GM12878 (cell line): ENCODE measurements at regions not wholly inside any gene's neighbourhood (a gene's known extent, or its start where the extent isn't known, plus 50 kb on each side); places are given as distances from the start of the nearest gene placed in this dataset.

ENCODE experiments used
- ATAC-seq: fragments of 200-7000 bp; cut with Tn5 transposase; 3 replicates; pipeline ENCODE4 v1.9.1; 2020; ENCODE audit warnings: mild to moderate bottlenecking, moderate library complexity
- BruUV-seq: library from RNA; stranded (reverse); fragments of 400-500 nt; replicated peaks from 2 replicates; lab custom pipeline; 2021; lab: Mats Ljungman, UMichigan
- CTCF ChIA-PET: fragments of 300-600 bp; sonication (Branson Sonifier 250); formaldehyde crosslinking; extraction: SDS; loops from one replicate; lab custom pipeline; 2021; ENCODE audit warnings: inconsistent platforms; lab: Yijun Ruan, JAX
- POLR2A ChIA-PET: fragments of 350-600 bp; formaldehyde crosslinking; extraction: SDS; loops from one replicate; lab custom pipeline; 2021; ENCODE audit warnings: inconsistent platforms; lab: Charles Lee
- RAD21 ChIA-PET: fragments of 300-600 bp; sonication (Branson Sonifier 250); formaldehyde crosslinking; loops from one replicate; lab custom pipeline; 2023; ENCODE audit warnings: antibody characterized with exemption; ENCODE audit not compliant: unreplicated experiment; lab: Charles Lee
- SMC1A ChIA-PET: fragments of 300-600 bp; sonication (Branson Sonifier 250); formaldehyde crosslinking; loops from one replicate; lab custom pipeline; 2023; ENCODE audit not compliant: unreplicated experiment, uncharacterized antibody; lab: Charles Lee
- DNase-seq: peaks from one replicate; pipeline ENCODE4 v3.0.0-alpha.2; 2011; ENCODE audit warnings: low read depth, low spot score
- FAIRE-seq: peaks from 3 replicates; lab custom pipeline; 2011; peaks lifted over from hg19 to GRCh38; lab: Jason Lieb, UNC
- H2AFZ ChIP-seq: 2 replicates; pipeline ENCODE4 v1.6.0; 2011; ENCODE audit warnings: low read depth, low read length, control low read depth; ENCODE audit not compliant: control insufficient read depth
- H3K27ac ChIP-seq: 2 replicates; pipeline ENCODE4 v1.5.1; 2011; ENCODE audit warnings: control low read depth; ENCODE audit not compliant: control insufficient read depth, insufficient read depth
- H3K27me3 ChIP-seq, 2 experiments: replicated peaks in 1 of 2; 2 replicates each; pipeline versions ENCODE4 v1.6.0 to v1.6.1; 2011; ENCODE audit warnings: low read length in 1 of 2; ENCODE audit not compliant: control insufficient read depth in 2 of 2, insufficient read depth in 2 of 2
- H3K36me3 ChIP-seq, 2 experiments: 2 replicates each; pipeline ENCODE4 v1.5.1; 2011; ENCODE audit warnings: low read length in 1 of 2; ENCODE audit not compliant: control insufficient read depth in 2 of 2, insufficient read depth in 2 of 2
- H3K4me1 ChIP-seq: 2 replicates; pipeline ENCODE4 v1.6.1; 2011; ENCODE audit warnings: mild to moderate bottlenecking, low read length, moderate library complexity, mixed read lengths; ENCODE audit not compliant: control insufficient read depth, insufficient read depth
- H3K4me2 ChIP-seq: 2 replicates; pipeline ENCODE4 v1.6.0; 2011; ENCODE audit warnings: control low read depth; ENCODE audit not compliant: control insufficient read depth, insufficient read depth
- H3K4me3 ChIP-seq: fragments of 200-600 bp; sonication (generic); 2 replicates; pipeline ENCODE4 v1.5.1; 2016
- H3K79me2 ChIP-seq: 2 replicates; pipeline ENCODE4 v1.6.0; 2011; ENCODE audit warnings: low read length; ENCODE audit not compliant: control insufficient read depth, insufficient read depth
- H3K9ac ChIP-seq: 2 replicates; pipeline ENCODE4 v1.8.0; 2011; ENCODE audit warnings: low read length, control low read depth, mixed read lengths; ENCODE audit not compliant: control insufficient read depth, insufficient read depth
- H3K9me3 ChIP-seq: replicated peaks from 3 replicates; pipeline ENCODE4 v1.5.1; 2011; ENCODE audit warnings: mild to moderate bottlenecking, low read length; ENCODE audit not compliant: control insufficient read depth, insufficient read depth
- H4K20me1 ChIP-seq: 2 replicates; pipeline ENCODE4 v1.6.0; 2011; ENCODE audit not compliant: control insufficient read depth, insufficient read depth
- BRCA1 ChIP-seq: IDR thresholded peaks from 2 replicates; pipeline ENCODE4 v1.6.1; 2011; ENCODE audit warnings: low read depth, low read length, improper control_type of control experiment
- JUND ChIP-seq: IDR thresholded peaks from 2 replicates; pipeline ENCODE4 v1.6.1; 2012; ENCODE audit warnings: low read depth, mild to moderate bottlenecking, low read length, improper control_type of control experiment, moderate library complexity
- LARP7 ChIP-seq: fragments of 450-650 bp; IDR thresholded peaks from 2 replicates; pipeline ENCODE4 v1.6.1; 2017; ENCODE audit warnings: mild to moderate bottlenecking
- MEF2A ChIP-seq: IDR thresholded peaks from 2 replicates; pipeline ENCODE4 v1.6.1; 2011; ENCODE audit warnings: low read depth, mild to moderate bottlenecking, low read length, moderate library complexity; ENCODE audit not compliant: insufficient read depth
- MYB ChIP-seq: fragments of 150-350 bp; IDR thresholded peaks from 2 replicates; pipeline ENCODE4 v1.6.1; 2014; ENCODE audit warnings: mild to moderate bottlenecking, low read depth, low read length, borderline replicate concordance
- SMAD1 ChIP-seq: fragments of 450-650 bp; IDR thresholded peaks from 2 replicates; pipeline ENCODE4 v1.6.1; 2018; ENCODE audit warnings: mild to moderate bottlenecking, low read depth; ENCODE audit not compliant: partially characterized antibody
- SUPT20H ChIP-seq: IDR thresholded peaks from 2 replicates; pipeline ENCODE4 v1.6.1; 2011; ENCODE audit warnings: low read depth, mild to moderate bottlenecking, low read length, moderate library complexity, borderline replicate concordance; ENCODE audit not compliant: control insufficient read depth
- ZBTB40 ChIP-seq: fragments of 450-650 bp; IDR thresholded peaks from 2 replicates; pipeline ENCODE4 v1.6.1; 2016; ENCODE audit warnings: mild to moderate bottlenecking, moderate library complexity, borderline replicate concordance
- ZNF207 ChIP-seq: fragments of 450-650 bp; IDR thresholded peaks from 2 replicates; pipeline ENCODE4 v1.6.1; 2014; ENCODE audit warnings: antibody characterized with exemption, mild to moderate bottlenecking, borderline replicate concordance
- ZNF592 ChIP-seq: fragments of 450-650 bp; IDR thresholded peaks from 2 replicates; pipeline ENCODE4 v1.6.1; 2017; ENCODE audit warnings: mild to moderate bottlenecking, moderate library complexity
- WGBS: methylation state at CpG from one replicate; pipeline ENCODE4 v1.1.6; 2016; ENCODE audit warnings: low lambda C conversion rate; ENCODE audit not compliant: insufficient replicate concordance, insufficient coverage; ENCODE audit errors: missing lambda C conversion rate; 5-methylcytosine and 5-hydroxymethylcytosine counted together
- in situ Hi-C: fragments of 300-500 bp; cut with MboI; formaldehyde crosslinking; loops from 9 replicates; pipeline ENCODE4 v1.14.3; 2018; ENCODE audit warnings: mixed read lengths
- intact Hi-C: fragments of 100-400 bp; cut with micrococcal nuclease; formaldehyde crosslinking; loops from one replicate; pipeline ENCODE4 v1.14.2; 2022; ENCODE audit not compliant: unreplicated experiment
- TF ChIP-seq, protein P1 (sequence below): fragments of 450-650 bp; IDR thresholded peaks from 2 replicates; pipeline ENCODE4 v1.6.1; 2017; ENCODE audit warnings: borderline replicate concordance
- TF ChIP-seq, protein P2 (sequence below): fragments of 450-650 bp; IDR thresholded peaks from 2 replicates; pipeline ENCODE4 v1.6.1; 2017; ENCODE audit warnings: low read depth, mild to moderate bottlenecking, moderate library complexity

- H3K9ac ChIP-seq = no peak overlapping the region
- BruUV-seq = no TSS peak
- 52% methylated on average over 5 of the region's 5 CpGs for WGBS
- intact Hi-C loops (no loop called here), in situ Hi-C loops (no loop called here)
- CTCF ChIA-PET = no interaction called here
- H3K27me3 ChIP-seq = no peaks in the 10 kb centered on the region; a peak in 1 of 4 replicates
- no peaks in the 10 kb centered on the region for H3K9me3 ChIP-seq
- no peak overlapping the region for H2AFZ ChIP-seq
- no peaks in the 10 kb centered on the region for H3K79me2 ChIP-seq
- FAIRE-seq (no peak), ATAC-seq (no peak), DNase-seq (no peak)
- POLR2A ChIA-PET = no interaction called here
- H3K4me3 ChIP-seq = no peak overlapping the region
- no peak overlapping the region for H3K4me2 ChIP-seq
- no peaks in the 10 kb centered on the region for H3K36me3 ChIP-seq
- SMC1A ChIA-PET = interaction anchor here (0.7 kb wide), 1 partner anchor 15 kb away, joined by 3 read pairs; no protein-coding TSS in a partner anchor
- no peak overlapping the region for H3K27ac ChIP-seq
- no peaks in the 10 kb centered on the region for H4K20me1 ChIP-seq
- H3K4me1 ChIP-seq = no peaks in the 10 kb centered on the region
- RAD21 ChIA-PET = no interaction called here
- no peak for TF ChIP-seq ZNF592
- TF ChIP-seq SUPT20H = no peak
- TF ChIP-seq, protein P1, sequence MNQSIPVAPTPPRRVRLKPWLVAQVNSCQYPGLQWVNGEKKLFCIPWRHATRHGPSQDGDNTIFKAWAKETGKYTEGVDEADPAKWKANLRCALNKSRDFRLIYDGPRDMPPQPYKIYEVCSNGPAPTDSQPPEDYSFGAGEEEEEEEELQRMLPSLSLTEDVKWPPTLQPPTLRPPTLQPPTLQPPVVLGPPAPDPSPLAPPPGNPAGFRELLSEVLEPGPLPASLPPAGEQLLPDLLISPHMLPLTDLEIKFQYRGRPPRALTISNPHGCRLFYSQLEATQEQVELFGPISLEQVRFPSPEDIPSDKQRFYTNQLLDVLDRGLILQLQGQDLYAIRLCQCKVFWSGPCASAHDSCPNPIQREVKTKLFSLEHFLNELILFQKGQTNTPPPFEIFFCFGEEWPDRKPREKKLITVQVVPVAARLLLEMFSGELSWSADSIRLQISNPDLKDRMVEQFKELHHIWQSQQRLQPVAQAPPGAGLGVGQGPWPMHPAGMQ = no peak
- TF ChIP-seq MEF2A = no peak
- no peak for TF ChIP-seq JUND
- no peak for TF ChIP-seq ZNF207
- TF ChIP-seq, protein P2, sequence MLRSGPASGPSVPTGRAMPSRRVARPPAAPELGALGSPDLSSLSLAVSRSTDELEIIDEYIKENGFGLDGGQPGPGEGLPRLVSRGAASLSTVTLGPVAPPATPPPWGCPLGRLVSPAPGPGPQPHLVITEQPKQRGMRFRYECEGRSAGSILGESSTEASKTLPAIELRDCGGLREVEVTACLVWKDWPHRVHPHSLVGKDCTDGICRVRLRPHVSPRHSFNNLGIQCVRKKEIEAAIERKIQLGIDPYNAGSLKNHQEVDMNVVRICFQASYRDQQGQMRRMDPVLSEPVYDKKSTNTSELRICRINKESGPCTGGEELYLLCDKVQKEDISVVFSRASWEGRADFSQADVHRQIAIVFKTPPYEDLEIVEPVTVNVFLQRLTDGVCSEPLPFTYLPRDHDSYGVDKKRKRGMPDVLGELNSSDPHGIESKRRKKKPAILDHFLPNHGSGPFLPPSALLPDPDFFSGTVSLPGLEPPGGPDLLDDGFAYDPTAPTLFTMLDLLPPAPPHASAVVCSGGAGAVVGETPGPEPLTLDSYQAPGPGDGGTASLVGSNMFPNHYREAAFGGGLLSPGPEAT = no peak
- no peak for TF ChIP-seq SMAD1
- TF ChIP-seq BRCA1 = no peak
- no peak for TF ChIP-seq MYB
- no peak for TF ChIP-seq LARP7
- no peak for TF ChIP-seq ZBTB40
Observed at GRCh38 chr18:75624869-75625268, 197.4 kb upstream of the SMIM21 start.
